GM12872 (cell line): ENCODE measurements at regions not wholly inside any gene's neighbourhood (a gene's known extent, or its start where the extent isn't known, plus 50 kb on each side); places are given as distances from the start of the nearest gene placed in this dataset.

Experiments
- TF ChIP-seq, protein P1 (sequence below): IDR thresholded peaks from 3 replicates; pipeline ENCODE4 v1.5.1; 2011; ENCODE audit warnings: low read depth, mild to moderate bottlenecking, low read length, moderate library complexity; ENCODE audit not compliant: insufficient read depth

DNA sequence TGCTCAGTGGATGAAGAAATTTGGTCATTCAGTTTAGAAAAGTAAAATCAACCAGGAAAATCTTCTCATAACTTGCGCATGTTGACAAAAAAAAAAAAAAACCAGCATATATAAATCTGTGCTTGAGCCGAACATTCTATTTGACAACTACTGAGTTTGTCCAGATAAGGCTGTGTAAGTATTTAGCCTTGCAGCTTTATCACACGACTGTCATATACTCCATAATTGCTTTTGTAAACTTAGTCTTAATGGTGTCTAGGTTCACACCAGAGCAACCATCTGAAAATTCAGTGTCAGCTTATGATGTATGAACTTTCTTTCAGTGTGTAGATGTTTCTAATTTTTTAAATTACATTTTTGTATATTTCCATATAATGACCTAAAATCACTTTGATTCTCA, 1173.8 kb upstream of the TMPRSS15 start:
- TF ChIP-seq, protein P1, sequence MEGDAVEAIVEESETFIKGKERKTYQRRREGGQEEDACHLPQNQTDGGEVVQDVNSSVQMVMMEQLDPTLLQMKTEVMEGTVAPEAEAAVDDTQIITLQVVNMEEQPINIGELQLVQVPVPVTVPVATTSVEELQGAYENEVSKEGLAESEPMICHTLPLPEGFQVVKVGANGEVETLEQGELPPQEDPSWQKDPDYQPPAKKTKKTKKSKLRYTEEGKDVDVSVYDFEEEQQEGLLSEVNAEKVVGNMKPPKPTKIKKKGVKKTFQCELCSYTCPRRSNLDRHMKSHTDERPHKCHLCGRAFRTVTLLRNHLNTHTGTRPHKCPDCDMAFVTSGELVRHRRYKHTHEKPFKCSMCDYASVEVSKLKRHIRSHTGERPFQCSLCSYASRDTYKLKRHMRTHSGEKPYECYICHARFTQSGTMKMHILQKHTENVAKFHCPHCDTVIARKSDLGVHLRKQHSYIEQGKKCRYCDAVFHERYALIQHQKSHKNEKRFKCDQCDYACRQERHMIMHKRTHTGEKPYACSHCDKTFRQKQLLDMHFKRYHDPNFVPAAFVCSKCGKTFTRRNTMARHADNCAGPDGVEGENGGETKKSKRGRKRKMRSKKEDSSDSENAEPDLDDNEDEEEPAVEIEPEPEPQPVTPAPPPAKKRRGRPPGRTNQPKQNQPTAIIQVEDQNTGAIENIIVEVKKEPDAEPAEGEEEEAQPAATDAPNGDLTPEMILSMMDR, result no peak

DNA sequence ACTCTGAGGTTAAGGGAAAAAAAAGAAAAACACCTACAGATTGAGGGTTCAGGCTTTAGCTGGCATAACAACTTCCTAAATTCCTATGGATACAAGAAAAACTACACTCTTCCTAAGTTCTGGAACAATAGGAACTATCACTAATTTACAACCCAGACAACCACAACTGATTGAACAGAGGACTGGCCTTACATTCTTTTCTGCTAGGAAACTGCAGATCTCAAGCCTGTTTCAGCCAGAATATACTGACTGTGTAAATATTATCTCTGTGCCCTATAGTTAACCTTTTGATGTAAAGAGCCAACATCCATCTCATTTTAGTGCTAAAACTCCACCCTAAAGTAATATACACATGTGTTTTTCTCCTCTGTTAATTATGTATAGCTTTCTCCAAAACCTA, 1186.5 kb upstream of the TMPRSS15 start:
- TF ChIP-seq, protein P1, result no peak

DNA sequence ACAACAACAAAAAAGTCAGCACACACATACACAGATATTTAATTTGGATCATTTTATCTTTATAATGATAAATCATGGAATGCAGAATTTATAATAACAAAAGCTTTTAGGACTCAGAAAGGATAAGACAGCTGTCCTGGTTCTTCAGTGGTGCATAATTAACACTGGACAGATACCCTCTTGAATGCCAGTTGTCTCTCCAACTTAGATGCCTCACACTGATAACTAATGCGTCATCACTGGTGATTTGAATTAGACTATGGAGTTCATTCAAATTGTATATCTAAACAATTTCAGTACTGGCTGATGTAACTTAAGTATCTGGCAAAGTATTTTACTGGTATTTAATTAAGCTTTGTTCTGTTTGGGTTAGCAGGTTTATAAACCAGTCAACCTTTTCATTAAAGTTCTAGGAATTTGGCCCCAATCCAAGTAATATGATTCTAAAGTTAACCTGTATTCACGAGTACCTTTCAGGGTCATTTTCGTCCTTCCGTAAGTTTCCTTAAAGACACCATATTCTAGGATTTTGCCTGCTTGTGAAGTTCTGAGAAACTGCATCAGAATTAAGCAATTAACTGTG, 1199.5 kb upstream of the TMPRSS15 start:
- TF ChIP-seq, protein P1, result no peak

DNA sequence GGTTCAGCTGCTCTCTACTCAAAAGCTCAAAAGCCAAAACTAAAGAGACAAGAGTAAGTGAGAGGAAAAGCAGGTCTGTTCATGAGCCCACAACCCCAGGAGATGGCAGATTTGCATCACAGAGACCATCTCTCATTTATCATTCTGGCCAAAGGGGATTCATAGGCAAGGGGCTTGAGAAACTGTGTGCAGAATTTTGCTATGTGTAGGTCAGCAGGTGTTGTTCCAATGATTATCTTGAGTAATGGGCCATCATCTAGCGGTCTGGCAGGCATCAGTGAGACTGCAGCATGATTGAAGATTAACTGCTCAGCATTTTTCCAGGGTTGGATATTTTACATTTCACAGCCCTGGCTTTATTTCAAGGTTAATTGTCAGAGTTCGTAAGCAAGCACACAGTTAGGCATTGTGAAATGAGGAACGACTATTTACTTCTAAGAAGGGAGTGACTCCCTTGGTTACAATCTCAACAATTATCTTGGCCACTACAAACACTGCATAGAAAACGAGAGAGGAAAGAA, 1204.6 kb upstream of the TMPRSS15 start:
- TF ChIP-seq, protein P1, result no peak

DNA sequence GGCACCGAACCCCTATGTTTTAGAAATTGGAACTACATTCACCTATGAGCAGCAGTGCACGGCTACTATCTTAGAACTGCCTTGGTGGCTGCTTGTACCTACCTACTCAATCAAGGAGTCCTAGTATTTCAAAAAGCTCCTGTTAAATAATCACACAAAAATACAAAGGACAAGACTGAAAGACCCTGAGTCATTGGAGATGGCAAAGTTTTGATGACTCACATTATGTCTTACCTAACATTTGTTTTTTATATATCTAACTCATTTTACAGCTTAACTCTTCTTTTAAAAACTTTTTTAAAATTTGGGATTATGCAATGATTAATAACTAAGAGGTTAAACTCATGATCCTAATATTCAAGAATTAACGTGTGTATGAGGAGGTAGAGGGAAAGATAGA, 1206.0 kb upstream of the TMPRSS15 start:
- TF ChIP-seq, protein P1, result no peak

DNA sequence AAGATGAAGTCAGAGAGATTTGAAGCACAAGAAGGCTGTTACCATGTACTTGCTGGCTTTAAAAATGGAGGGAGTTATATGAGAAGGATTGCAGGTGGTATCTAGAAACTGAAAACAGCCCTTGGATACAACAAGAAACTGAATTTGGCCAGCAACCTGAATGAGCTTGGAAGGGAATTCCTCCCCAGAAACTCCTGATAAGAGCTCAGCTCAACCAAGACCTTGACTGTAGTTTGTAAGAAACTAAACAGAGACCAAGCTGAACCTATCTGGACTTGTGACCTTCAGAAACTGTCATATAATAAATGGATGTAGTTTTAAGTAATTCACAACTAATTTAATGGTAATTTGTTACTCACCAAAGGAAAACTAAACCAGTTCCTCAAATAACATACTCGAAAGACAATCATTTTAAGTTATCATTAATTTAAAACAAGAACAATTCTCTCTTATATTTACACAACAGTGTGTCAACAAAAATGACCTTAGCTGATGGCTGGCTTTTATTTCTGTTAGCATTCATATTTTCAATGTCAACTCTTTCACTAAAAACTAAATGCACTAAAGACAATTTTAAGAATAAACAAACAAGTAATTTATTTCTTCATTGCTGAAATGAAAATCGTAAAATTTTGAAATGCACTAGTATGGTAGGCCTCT, 1218.4 kb upstream of the TMPRSS15 start:
- TF ChIP-seq, protein P1, result no peak

DNA sequence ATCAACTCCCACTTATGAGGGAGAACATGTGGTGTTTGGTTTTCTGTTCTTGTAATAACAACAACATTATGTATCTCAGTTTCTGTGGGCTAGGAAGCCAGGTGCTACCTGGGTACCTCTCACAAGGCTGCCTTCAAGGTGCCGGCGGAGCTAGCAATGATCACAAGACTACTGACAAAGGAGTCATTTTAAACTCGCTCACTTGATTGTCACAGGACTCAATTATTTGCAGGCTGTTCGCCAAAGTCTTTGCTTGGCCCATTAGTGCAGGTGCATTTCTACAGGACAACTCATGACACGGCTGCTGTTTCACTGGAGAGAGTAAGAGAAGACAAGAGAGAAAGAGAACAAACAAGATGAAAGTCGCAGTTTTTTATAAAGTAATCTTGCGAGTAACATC, 1237.4 kb upstream of the TMPRSS15 start:
- TF ChIP-seq, protein P1, result no peak
